IMR-90 (cell line): ENCODE measurements at regions not wholly inside any gene's neighbourhood (a gene's known extent, or its start where the extent isn't known, plus 50 kb on each side); places are given as distances from the start of the nearest gene placed in this dataset.

Experiments
- ATAC-seq: fragments of 200-7000 bp; cut with Tn5 transposase; 2 replicates; pipeline ENCODE4 v1.9.1; 2020; ENCODE audit warnings: low read depth, mild to moderate bottlenecking, moderate library complexity
- BruUV-seq: library from RNA; stranded (reverse); fragments of 400-500 nt; replicated peaks from 2 replicates; lab custom pipeline; 2021; lab: Mats Ljungman, UMichigan
- CTCF ChIA-PET: fragments of 300-600 bp; formaldehyde crosslinking; extraction: SDS; loops from one replicate; lab custom pipeline; 2021; ENCODE audit warnings: antibody characterized with exemption; lab: Yijun Ruan, JAX
- POLR2A ChIA-PET: fragments of 300-600 bp; sonication (Branson Sonifier 250); formaldehyde crosslinking; loops from one replicate; lab custom pipeline; 2022; ENCODE audit warnings: antibody characterized with exemption; ENCODE audit not compliant: unreplicated experiment; lab: Charles Lee
- DNase-seq: peaks from one replicate; pipeline ENCODE4 v3.0.0; 2013
- H2AFZ ChIP-seq: replicated peaks from 2 replicates; pipeline ENCODE3; 2013; ENCODE audit warnings: low read length, mild to moderate bottlenecking; ENCODE audit not compliant: poor library complexity
- H2AK5ac ChIP-seq: 2 replicates; pipeline ENCODE4 v1.6.1; 2013; ENCODE audit warnings: low read depth, low read length, inconsistent platforms
- H2AK9ac ChIP-seq: replicated peaks from 2 replicates; pipeline ENCODE3; 2013; ENCODE audit warnings: mild to moderate bottlenecking, low read depth, low read length, moderate library complexity; ENCODE audit not compliant: poor library complexity
- H2BK120ac ChIP-seq: 2 replicates; pipeline ENCODE4 v1.6.1; 2013; ENCODE audit warnings: low read depth, low read length, inconsistent platforms
- H2BK15ac ChIP-seq: 3 replicates; pipeline ENCODE4 v1.6.1; 2013; ENCODE audit warnings: low read depth, low read length, inconsistent platforms
- H2BK20ac ChIP-seq: 2 replicates; pipeline ENCODE4 v1.6.1; 2013; ENCODE audit warnings: low read depth, mild to moderate bottlenecking, inconsistent platforms, low read length, moderate library complexity
- H2BK5ac ChIP-seq: 2 replicates; pipeline ENCODE4 v1.6.1; 2013; ENCODE audit warnings: mild to moderate bottlenecking, low read depth, low read length, inconsistent platforms; ENCODE audit not compliant: poor library complexity, severe bottlenecking
- H3K14ac ChIP-seq: replicated peaks from 2 replicates; pipeline ENCODE4 v1.6.1; 2013; ENCODE audit warnings: low read depth, low read length, inconsistent platforms
- H3K18ac ChIP-seq: 2 replicates; pipeline ENCODE4 v1.6.1; 2013; ENCODE audit warnings: low read depth, low read length, control low read depth
- H3K23ac ChIP-seq: 2 replicates; pipeline ENCODE4 v1.6.1; 2013; ENCODE audit warnings: low read depth, low read length, inconsistent platforms
- H3K27ac ChIP-seq: 2 replicates; pipeline ENCODE4 v1.5.1; 2013; ENCODE audit warnings: mild to moderate bottlenecking, control low read depth, low read length; ENCODE audit not compliant: insufficient read depth
- H3K27me3 ChIP-seq: 2 replicates; pipeline ENCODE4 v1.6.1; 2013; ENCODE audit warnings: low read length; ENCODE audit not compliant: control insufficient read depth, insufficient read depth
- H3K36me3 ChIP-seq: 2 replicates; pipeline ENCODE4 v1.6.1; 2013; ENCODE audit warnings: low read length, mixed read lengths; ENCODE audit not compliant: control insufficient read depth, insufficient read depth
- H3K4ac ChIP-seq: 2 replicates; pipeline ENCODE4 v1.6.1; 2013; ENCODE audit warnings: low read depth, low read length, inconsistent platforms
- H3K4me1 ChIP-seq: 2 replicates; pipeline ENCODE4 v1.6.1; 2013; ENCODE audit warnings: low read length, mixed read lengths; ENCODE audit not compliant: control insufficient read depth, insufficient read depth
- H3K4me2 ChIP-seq: 2 replicates; pipeline ENCODE4 v1.6.1; 2013; ENCODE audit warnings: low read depth, mild to moderate bottlenecking, control low read depth, low read length, moderate library complexity
- H3K4me3 ChIP-seq: 2 replicates; pipeline ENCODE4 v1.5.1; 2013; ENCODE audit warnings: low read depth, mild to moderate bottlenecking, control low read depth, low read length, moderate library complexity; ENCODE audit not compliant: insufficient read depth
- H3K56ac ChIP-seq: 2 replicates; pipeline ENCODE4 v1.6.1; 2013; ENCODE audit warnings: low read length, inconsistent platforms; ENCODE audit not compliant: insufficient read depth; ENCODE audit errors: extremely low read depth
- H3K79me1 ChIP-seq, 2 experiments: 2 replicates each; pipeline ENCODE4 v1.6.1; 2013; ENCODE audit warnings: low read length in 2 of 2, inconsistent platforms in 1 of 2, low read depth in 1 of 2
- H3K9ac ChIP-seq: 2 replicates; pipeline ENCODE4 v1.6.1; 2013; ENCODE audit warnings: low read depth, low read length, control low read depth
- H3K9me1 ChIP-seq: 2 replicates; pipeline ENCODE4 v1.6.1; 2013; ENCODE audit warnings: low read length, inconsistent platforms; ENCODE audit not compliant: insufficient read depth
- H3K9me3 ChIP-seq: 2 replicates; pipeline ENCODE4 v1.6.1; 2013; ENCODE audit warnings: low read length; ENCODE audit not compliant: control insufficient read depth, insufficient read depth
- H4K20me1 ChIP-seq: 2 replicates; pipeline ENCODE4 v1.6.1; 2013; ENCODE audit warnings: low read length, inconsistent platforms; ENCODE audit not compliant: insufficient read depth
- H4K5ac ChIP-seq: 2 replicates; pipeline ENCODE4 v1.6.1; 2013; ENCODE audit warnings: mild to moderate bottlenecking, low read depth, low read length, control low read depth
- H4K8ac ChIP-seq, 2 experiments: 2 replicates each; pipeline ENCODE4 v1.6.1; 2013; ENCODE audit warnings: low read depth in 2 of 2, low read length in 2 of 2, control low read depth in 1 of 2, inconsistent platforms in 1 of 2
- H4K91ac ChIP-seq: 2 replicates; pipeline ENCODE4 v1.6.1; 2013; ENCODE audit warnings: low read depth, low read length, inconsistent platforms; ENCODE audit not compliant: insufficient read depth
- CEBPB ChIP-seq: IDR thresholded peaks from 2 replicates; pipeline ENCODE4 v1.6.1; 2012; ENCODE audit warnings: low read depth, low read length, improper control_type of control experiment
- CHD1 ChIP-seq: IDR thresholded peaks from 2 replicates; pipeline ENCODE4 v1.6.1; 2012; ENCODE audit warnings: low read depth, low read length, improper control_type of control experiment
- CTCF ChIP-seq: conservative IDR thresholded peaks from 2 replicates; pipeline ENCODE4 v1.5.1; 2012; ENCODE audit warnings: mild to moderate bottlenecking, low read depth, low read length, improper control_type of control experiment
- ELK1 ChIP-seq: fragments of 150-350 bp; IDR thresholded peaks from 2 replicates; pipeline ENCODE4 v1.6.1; 2016; ENCODE audit warnings: low read depth, mild to moderate bottlenecking, low read length, moderate library complexity, borderline replicate concordance
- FOS ChIP-seq: fragments of 150-350 bp; IDR thresholded peaks from 2 replicates; pipeline ENCODE4 v1.6.1; 2016; ENCODE audit warnings: low read depth, low read length
- MAFK ChIP-seq: IDR thresholded peaks from 2 replicates; pipeline ENCODE4 v1.6.1; 2012; ENCODE audit warnings: low read depth, low read length, improper control_type of control experiment
- MAZ ChIP-seq: IDR thresholded peaks from 2 replicates; pipeline ENCODE4 v1.6.1; 2012; ENCODE audit warnings: low read depth, mild to moderate bottlenecking, low read length, improper control_type of control experiment, moderate library complexity, borderline replicate concordance
- NFE2L2 ChIP-seq: fragments of 150-350 bp; IDR thresholded peaks from 2 replicates; pipeline ENCODE4 v1.6.1; 2016; ENCODE audit warnings: low read depth, mild to moderate bottlenecking, low read length
- RCOR1 ChIP-seq: IDR thresholded peaks from 2 replicates; pipeline ENCODE4 v1.6.1; 2012; ENCODE audit warnings: mild to moderate bottlenecking, low read length, improper control_type of control experiment; ENCODE audit not compliant: insufficient replicate concordance
- RFX5 ChIP-seq: IDR thresholded peaks from 2 replicates; pipeline ENCODE4 v1.8.0; 2012; ENCODE audit warnings: low read depth, mild to moderate bottlenecking, low read length, moderate library complexity
- SMC3 ChIP-seq: fragments of 150-350 bp; IDR thresholded peaks from 2 replicates; pipeline ENCODE4 v1.6.1; 2016; ENCODE audit warnings: low read depth, mild to moderate bottlenecking, antibody characterized with exemption, low read length, moderate library complexity
- USF2 ChIP-seq: fragments of 150-350 bp; IDR thresholded peaks from 2 replicates; pipeline ENCODE4 v1.6.1; 2017; ENCODE audit warnings: mild to moderate bottlenecking, antibody characterized with exemption, low read length, low read depth
- WGBS, 2 experiments: methylation state at CpG; one replicate each; pipeline versions ENCODE4 v1.1.5 to v1.1.7; 2013; ENCODE audit warnings: missing lambda C conversion rate in 2 of 2; ENCODE audit not compliant: insufficient read length in 1 of 2; ENCODE audit errors: extremely low coverage in 2 of 2; 5-methylcytosine and 5-hydroxymethylcytosine counted together
- dilution Hi-C: fragments of 300-500 bp; cut with HindIII; formaldehyde crosslinking; loops from one replicate; pipeline ENCODE4 v1.14.3; 2018; ENCODE audit warnings: low sequenced_read_pairs; ENCODE audit not compliant: unreplicated experiment
- in situ Hi-C: fragments of 300-500 bp; cut with MboI; formaldehyde crosslinking; loops from 3 replicates; pipeline ENCODE4 v1.14.3; 2019; ENCODE audit warnings: low sequenced_read_pairs, inconsistent platforms, mixed read lengths
- intact Hi-C: fragments of 100-400 bp; cut with micrococcal nuclease; formaldehyde crosslinking; loops from 2 replicates; pipeline ENCODE4 v1.10.0; 2022

GRCh38 chr6:82568290-82568993 is 204.8 kb downstream of the TPBG start:
- no peak overlapping the region for H2AFZ ChIP-seq
- H2BK120ac ChIP-seq: no peak overlapping the region
- ChIA-PET POLR2A (no interaction called here), CTCF (no interaction called here)
- no peak overlapping the region for H2BK20ac ChIP-seq
- no peak overlapping the region for H3K14ac ChIP-seq
- BruUV-seq: no TSS peak
- dilution Hi-C loops (no loop called here), in situ Hi-C loops (no loop called here), intact Hi-C loops (no loop called here)
- H3K27ac ChIP-seq: no peak overlapping the region
- TF ChIP-seq RCOR1: no peak
- TF ChIP-seq FOS: no peak
- no peak for TF ChIP-seq CTCF
- no peak for TF ChIP-seq MAZ
- TF ChIP-seq CHD1: no peak
- no peak for TF ChIP-seq USF2
- TF ChIP-seq MAFK: no peak
- no peak for TF ChIP-seq RFX5
- TF ChIP-seq ELK1: no peak
- no peak for TF ChIP-seq SMC3
- TF ChIP-seq NFE2L2: no peak
- no peak for TF ChIP-seq CEBPB
- no peak overlapping the region for H4K5ac ChIP-seq
- H3K4me1 ChIP-seq: no peaks in the 10 kb centered on the region
- no peak overlapping the region for H2BK5ac ChIP-seq
- no peak overlapping the region for H2AK5ac ChIP-seq
- H3K27me3 ChIP-seq: peaks cover 11% of the 10 kb centered on the region
- H3K36me3 ChIP-seq: no peaks in the 10 kb centered on the region
- H3K4me3 ChIP-seq: no peak overlapping the region
- no peak overlapping the region for H3K18ac ChIP-seq
- no peak overlapping the region for H3K4me2 ChIP-seq
- no peak overlapping the region for H4K91ac ChIP-seq
- no CpG with 5 or more reads among the region's 6 CpGs for WGBS, 2 experiments
- H3K9ac ChIP-seq: no peak overlapping the region
- no peak overlapping the region for H2BK15ac ChIP-seq
- H4K20me1 ChIP-seq: no peaks in the 10 kb centered on the region
- no peak for ATAC-seq
- no peaks in the 10 kb centered on the region for H3K9me3 ChIP-seq
- DNase-seq: no peak
- no peaks in the 10 kb centered on the region for H3K79me1 ChIP-seq
- H4K8ac ChIP-seq: no peak overlapping the region
- no peak overlapping the region for H2AK9ac ChIP-seq
- H3K56ac ChIP-seq: no peak overlapping the region
- H3K4ac ChIP-seq: no peak overlapping the region
- H3K9me1 ChIP-seq: no peaks in the 10 kb centered on the region; the same call in 1 of the 2 replicates
- no peak overlapping the region for H3K23ac ChIP-seq
